ENCODE measurements at regions not wholly inside any gene's neighbourhood (a gene's known extent, or its start where the extent isn't known, plus 50 kb on each side); places are given as distances from the start of the nearest gene placed in this dataset.
"Not testable (repeated sequence)": the region's sequence is repeated elsewhere in the genome, so short reads cannot be mapped to it uniquely, and the experiment has no call there.

DNA sequence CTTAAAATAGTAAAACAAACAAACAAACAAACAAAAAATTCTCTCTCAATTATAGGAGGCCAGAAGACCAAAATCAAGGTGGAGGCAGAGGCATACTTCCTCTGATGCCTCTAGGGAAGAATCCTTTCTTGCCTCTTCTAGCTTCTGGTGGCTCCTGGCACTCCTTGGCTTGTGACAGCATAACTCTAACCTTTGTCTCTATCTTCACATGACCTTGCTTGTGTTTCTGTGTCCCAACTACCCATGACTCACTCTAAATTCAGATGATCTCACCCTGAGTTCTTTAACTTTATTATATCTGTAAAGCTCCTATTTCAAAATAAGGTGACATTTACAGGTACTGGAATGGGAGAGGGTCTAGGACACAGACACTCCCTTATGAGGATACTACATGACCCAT, 88.3 kb upstream of the ANTXRL start:
- DNase-seq (ENCODE audit: extremely low read depth, low read depth), result no peak

DNA sequence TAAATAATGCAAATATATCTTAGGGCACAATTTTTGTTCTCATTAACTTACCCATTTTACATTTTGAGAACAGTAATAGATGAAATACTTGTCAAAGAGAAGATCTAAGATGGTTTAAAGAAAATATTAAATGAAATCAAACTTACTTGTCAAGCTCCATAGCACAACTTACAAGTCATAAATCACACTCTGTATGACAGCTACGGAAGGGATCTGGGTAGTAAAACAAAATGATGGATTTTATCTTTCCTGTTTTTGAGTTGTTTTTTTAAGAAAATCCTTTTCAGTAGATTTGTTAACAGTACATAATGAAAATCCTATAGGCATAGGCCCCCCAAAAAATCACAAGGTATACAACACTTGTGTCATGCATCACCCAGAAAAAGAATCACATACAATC, 84.4 kb upstream of the ANTXRL start:
- DNase-seq (ENCODE audit: extremely low read depth, low read depth), result not testable (repeated sequence)

DNA sequence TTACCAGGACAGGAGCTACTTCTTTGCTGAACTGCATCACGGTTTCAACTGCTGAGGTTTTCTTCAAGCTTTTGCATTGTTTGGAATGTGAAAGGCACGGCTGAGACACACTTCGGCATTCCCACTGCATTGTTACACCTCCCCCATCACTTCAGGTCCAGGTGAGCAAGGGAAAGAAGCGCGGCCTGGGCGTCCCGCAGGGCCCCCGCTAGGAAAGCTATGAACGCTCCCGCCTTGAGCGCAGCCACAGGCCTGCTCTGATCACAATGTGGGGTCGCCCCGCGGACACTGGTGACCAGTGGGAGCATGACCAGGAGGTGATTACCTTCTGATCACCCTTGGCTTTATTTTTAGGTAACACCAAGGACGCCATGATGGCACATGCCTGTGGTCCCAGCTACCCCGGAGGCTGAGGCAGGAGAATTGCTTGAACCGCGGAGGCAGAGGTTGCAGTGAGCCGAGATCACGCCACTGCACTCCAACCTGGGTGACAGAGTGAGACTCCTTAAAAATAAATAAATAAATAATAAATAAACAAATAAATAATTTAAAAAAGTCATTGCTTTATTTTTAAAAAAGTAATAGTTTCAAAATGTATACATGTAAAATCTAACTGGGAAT, 82.2 kb upstream of the ANTXRL start:
- not testable (repeated sequence) for DNase-seq (ENCODE audit: extremely low read depth, low read depth)

DNA sequence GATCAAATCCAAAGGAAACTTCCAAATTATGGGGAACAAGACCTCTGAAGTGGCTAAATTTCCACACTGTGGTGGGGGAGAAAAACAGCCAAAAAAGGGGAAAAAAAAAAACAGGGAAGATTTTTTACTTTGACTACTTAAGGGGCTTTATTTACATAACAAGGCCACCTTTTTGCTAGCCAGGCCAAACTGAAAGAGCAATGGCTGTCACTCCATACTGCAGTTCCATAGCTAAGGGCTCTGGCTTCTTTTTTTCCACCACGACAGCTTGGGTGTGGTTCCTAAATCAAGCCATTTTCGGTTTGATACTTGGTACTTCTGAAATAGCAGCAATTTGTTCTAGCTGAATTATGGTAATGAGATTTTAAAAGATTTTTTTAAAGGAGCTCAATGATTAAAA, 76.4 kb upstream of the ANTXRL start:
- not testable (repeated sequence) for DNase-seq (ENCODE audit: extremely low read depth, low read depth)

DNA sequence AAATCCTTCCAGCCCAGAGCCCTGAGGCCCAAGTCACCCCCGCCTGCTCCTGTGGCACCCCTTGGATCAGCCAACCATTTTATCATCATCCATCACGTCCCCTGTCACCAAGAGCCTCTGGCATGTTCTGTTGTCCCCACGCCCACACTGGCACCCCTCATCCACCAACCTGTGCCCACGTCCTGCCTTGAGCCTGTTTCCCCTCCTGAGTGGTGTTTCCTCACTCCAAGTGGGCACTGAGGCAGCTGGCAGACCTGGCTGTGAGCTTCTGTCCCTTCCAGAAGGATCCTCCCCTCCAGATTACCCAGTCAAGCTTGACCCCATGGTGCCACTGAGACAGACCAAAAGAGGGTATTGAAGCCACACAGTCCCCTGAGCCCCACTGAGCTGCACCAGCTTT, 71.4 kb upstream of the ANTXRL start:
- no peak for DNase-seq (ENCODE audit: extremely low read depth, low read depth)

DNA sequence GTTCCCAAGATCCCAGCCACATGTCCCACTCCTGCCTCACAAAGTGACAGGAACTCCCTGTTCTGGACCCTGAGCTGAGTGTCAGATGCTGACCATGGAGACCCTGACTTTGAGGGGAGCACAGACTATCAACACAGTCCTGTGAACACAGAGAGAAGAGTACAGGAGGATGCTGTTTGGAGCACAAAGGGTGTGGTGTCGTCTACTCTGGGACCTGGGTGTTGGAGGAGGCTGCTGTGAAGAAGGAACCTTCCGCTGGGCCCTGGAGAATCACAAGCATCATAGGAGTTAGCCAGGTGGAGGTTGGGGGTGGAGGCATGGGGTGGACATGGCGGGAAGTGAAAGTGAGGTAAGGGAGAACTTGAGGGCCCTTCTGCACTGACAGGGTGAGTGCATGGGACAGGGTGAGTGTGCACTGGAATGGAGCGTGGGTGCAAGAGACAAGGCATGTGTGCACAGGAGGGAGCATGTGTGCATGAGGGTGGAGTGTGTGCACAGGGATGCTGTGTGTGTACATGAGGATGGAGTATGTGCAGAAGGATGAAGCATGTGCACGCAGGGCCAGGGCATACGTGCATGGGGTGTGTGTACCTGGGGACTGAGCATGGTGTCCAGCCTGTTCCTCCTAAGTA, 70.7 kb upstream of the ANTXRL start:
- DNase-seq (ENCODE audit: extremely low read depth, low read depth), result no peak

DNA sequence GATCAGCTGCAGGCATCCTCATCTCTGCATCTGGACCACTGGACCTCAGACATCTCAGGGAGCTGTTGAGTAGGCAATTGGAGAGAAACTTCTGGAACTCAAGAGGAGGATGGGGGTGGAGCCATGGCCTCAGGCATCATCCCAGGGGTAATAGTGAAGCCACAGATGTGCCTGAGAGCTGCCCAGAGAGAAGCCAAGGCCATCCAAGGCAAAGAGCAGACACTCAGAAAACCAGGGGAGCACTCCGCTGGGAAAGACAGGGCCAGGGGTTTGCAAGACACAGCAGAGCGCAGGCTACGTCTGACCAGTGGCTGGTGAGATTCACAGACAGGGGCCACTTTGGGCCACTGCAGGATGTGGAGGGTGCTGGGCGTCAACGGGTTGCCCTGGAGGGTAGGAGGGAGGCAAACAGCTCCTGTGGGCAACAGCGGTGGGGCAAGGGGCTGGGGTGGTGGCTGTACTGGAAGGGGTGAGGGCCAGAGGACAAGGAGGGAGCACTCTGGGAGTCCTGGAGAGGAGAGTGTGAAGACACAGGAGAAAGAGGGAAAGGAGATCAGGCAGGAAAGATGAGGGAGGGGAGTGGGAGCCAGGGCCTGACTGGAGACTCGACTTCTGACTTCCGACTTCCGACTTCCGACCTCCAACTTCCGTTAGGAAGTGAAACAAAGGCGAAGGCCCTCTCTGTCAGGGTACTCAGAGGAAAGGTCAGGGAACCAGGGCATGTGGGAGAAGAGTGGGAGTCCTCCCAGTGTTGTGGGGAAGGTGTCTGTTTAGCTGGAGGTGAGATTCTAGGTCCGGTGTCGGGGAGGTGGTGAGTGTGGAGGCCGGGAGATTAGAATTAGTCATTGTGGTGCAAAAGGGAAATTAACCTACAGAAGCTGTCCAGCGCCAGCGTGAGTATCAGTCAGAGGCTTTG, 69.7 kb upstream of the ANTXRL start:
- no peak for DNase-seq (ENCODE audit: extremely low read depth, low read depth)

DNA sequence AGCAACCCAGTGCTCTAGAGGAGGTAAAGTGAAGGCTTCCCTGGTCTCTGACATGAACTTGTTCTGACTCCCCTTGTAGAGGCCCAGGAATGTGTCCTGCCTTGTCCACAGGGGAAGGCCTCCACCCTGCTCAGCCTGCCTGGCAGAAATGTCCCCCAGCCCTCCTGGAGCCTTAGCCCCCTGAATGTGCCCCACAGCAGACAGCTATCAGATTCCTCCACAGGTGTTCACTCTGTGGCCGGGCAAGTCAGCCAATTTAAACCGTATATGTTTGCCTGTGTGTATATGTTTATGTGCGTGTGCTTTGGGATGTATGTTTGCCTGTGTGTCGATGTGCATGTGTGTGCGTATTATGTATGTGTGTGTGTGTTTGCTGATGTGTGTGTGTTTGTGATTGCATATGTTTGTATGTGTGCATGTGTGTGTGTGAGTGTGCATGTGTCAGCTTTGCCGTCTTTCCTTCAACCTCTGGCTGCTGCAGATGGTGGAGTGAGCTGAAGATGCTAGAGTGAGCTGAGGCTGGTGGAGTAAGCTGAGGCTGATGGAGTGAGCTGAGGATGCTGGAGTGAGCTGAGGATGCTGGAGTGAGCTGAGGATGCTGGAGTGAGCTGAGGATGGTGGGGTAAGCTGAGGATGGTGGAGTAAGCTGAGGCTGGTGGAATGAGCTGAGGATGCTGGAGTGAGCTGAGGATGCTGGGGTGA, 68.9 kb upstream of the ANTXRL start:
- DNase-seq (ENCODE audit: extremely low read depth, low read depth), result no peak

DNA sequence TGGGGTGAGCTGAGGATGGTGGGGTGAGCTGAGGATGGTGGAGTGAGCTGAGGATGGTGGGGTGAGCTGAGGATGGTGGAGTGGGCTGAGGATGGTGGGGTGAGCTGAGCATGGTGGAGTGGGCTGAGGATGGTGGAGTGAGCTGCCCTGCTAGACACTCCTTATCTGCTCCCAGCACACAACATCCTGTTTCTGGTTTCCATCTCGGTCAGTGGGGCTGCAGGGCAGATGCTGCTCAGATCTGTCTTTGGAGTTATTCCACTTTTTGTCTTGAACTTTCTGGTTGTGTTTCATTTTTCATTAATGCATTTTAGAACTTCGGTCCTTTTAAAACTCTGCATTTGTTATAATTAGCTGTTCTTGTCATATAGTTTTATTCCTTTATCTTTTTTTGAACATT, 67.9 kb upstream of the ANTXRL start:
- DNase-seq (ENCODE audit: extremely low read depth, low read depth), result no peak

DNA sequence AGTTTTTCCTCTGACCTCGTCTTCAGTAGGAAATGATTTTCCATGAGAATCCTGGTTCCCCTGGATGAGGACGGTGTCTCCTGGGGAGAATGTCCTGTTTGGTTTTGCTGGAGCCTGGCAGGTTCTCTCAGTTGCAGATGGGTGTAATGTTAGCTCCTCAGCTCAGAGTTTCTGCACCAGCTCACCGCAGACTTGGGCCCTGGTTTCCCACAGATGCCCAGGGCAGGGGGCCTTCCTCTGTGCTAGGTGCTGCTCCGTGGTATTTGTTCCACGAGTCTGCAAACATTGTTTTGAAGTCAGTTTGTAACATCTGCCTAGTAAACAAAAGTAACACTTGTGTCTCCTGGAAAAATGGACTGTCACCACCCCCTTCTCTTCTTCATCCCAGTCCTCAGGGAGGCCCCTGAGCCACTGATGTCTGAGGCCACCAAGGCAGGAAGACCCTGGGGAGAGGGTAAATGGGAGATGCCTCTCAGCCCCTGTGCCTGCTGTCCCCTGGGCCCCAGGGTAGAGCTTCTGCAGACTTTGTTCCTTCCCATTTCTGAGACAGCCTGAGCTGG, 67.3 kb upstream of the ANTXRL start:
- DNase-seq (ENCODE audit: extremely low read depth, low read depth), result not testable (repeated sequence)

DNA sequence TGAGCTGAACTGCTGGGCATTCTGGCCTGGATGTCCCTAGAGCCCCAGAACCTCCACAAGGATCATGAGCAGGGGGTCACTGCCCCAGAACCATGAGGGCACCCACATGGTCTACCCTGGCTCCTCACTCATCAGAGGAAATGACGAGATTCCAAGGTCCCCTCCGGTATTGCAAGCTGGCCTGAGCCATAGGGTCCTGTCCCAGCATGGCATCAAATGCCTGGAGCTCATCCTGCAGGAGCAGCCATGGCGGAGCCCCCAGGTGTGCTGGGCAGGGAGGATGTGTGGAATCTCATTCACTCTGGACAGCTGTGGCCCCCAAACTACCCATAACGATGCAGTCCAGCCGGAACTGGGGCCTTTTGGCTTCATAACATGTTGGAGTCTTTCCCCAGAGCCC, 66.6 kb upstream of the ANTXRL start:
- DNase-seq (ENCODE audit: extremely low read depth, low read depth), result no peak

DNA sequence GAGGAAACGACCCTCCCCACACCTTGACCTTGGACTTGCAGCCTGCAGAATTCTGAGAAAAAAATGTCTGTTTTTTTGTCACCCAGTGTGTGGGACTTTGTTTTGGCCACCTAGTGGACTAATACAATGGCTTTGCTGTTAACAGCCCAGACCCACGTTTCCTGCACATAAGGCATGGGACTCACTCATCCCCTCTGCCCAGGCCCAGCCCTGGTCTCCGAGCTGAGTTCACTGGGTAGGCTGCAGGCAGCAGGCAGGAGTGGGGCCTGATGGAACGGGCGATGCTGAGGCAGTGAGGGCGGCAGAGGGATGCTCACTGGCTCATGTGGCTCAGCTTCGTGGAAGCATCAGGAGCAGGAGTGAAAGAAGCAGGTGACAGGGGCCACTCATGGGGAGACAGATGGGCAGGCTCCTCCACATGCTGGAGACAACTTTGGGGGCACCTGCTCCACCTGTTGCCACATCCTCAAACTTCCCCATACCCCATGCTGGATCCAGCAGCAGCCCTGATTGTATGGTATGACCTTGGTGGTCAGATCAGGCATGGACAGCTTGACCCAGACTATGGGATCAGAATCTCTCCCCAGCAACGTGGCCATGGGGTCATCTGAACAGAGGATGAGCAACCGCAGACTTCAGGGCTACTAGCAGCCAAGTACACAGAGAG, 65.8 kb upstream of the ANTXRL start:
- no peak for DNase-seq (ENCODE audit: extremely low read depth, low read depth)

DNA sequence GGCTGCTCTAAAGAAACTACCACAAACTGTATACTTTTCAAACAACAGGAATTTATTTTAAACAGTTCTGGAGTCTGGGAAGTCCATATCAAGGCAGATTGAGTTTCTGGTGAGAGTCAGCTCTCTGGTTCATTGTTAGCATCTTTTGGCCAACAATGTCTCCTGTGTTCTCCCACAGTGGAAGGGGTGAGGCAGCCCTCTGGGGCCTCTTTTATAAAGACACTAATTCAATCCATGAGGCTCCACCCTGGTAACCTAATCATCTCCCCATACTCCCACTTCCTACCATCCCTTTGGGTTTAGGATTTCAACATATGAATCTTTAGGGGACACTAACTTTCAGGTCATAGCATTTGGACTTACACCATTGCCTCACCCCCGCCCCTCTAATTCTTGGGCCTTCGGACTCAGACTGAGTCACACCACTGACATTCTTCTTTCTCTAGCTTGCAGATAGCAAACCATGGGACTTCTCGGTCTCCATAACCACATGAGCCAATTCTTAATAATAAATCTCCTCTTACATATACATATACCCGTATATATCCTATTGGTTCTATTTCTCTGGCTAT, 64.3 kb upstream of the ANTXRL start:
- DNase-seq (ENCODE audit: extremely low read depth, low read depth), result no peak

DNA sequence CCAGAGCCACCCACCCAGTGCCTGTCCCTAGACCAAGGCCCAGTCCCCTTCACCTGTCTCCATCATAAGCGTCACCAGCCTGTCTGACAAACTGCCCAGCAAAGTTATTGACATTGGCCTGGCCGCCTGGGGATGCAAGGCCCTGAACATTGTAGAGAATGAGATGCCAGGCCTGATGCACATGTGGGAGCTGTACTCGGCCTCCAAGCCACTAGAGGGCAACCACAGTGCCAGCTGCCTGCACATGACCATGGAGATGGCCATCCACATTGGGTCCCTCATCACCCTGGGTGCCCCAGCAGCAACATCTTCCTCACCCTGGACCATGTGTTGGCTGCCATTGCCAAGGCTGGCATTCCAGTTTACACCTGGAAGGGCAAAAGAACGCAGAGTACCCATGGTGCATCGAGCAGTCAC, 63.7 kb upstream of the ANTXRL start:
- no peak for DNase-seq (ENCODE audit: extremely low read depth, low read depth)

DNA sequence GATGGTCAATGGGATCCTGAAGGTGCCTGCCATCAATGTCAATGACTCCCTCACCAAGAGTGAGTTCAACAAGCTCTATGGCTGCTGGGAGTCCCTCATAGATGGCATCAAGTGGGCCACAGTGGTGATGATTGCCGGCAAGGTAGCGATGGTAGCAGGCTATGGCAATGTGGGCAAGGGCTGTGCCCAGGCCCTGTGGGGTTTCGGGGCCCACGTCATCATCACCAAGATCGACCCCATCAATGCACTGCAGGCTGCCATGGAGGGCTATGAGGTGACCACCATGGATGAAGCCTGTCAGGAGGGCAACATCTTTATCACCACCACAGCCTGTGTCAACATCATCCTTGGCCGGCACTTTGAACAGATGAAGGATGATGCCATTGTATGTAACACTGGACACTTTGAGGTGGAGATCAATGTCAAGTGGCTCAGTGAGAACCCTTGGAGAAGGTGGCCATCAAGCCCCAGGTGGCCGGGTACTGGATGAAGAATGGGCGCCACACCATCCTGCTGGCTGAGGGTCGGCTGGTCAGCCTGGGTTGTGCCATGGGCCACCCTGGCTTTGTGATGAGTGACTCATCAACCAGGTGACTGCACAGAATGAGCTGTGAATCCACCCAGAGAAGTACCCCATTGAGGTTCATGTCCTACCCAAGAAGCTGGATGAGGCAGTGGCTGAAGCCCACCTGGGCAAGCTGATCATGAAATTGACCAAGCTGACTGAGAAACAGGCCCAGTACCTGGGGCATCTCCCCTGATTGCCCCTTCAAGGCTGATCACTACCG, 63.0 kb upstream of the ANTXRL start:
- no peak for DNase-seq (ENCODE audit: extremely low read depth, low read depth)

DNA sequence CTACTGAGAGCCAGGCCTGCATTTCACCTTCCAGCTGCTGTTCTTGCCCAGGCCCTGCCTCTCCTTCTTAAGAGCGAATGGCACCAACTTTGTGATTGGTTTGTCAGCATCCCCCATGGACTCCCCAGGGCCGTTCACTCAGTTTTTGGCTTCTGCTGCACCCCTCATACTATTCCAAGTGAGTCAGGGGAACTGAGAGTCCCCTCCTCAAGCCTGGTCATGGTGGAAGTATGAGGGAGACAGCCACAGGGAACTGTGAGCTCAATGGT, 62.4 kb upstream of the ANTXRL start:
- no peak for DNase-seq (ENCODE audit: extremely low read depth, low read depth)

DNA sequence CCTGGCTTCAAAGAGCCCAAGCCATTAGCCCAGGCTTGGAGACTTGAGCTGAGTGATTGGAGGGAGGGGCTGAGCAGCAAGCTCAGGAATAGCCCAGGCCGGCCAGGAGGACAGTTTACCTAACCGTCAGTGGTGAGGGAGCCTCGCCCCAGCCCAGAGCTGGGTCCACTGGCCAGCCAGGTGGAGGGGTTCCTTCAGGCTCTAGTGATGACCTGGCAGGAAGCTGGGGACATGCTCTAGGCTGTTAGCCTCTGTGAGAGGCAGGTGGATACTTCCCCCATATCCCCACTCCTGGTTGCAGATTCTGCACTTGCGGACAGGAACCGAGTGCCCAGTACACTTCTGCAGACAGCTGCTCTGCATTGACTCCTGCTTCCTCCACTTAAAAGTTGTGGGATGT, 61.2 kb upstream of the ANTXRL start:
- no peak for DNase-seq (ENCODE audit: extremely low read depth, low read depth)

DNA sequence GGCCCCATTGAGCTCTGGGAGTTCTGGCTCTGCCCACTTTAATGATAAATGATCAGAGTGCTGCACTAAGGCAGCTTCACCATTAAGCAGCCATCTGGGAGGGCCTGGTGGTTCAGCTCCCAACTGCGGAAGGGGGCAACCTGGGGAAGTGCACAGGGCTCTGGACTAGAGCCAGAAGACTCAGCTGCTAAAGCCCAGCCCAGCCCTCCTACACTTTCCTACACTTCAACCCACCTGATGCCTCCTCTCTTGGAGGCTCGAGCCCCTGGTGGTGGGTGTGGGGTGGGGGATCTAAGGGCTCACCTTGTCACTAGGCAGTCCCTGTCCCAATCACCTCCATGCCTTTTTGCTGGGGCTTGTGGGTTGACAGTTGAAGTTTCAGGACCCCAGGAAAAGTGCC, 60.6 kb upstream of the ANTXRL start:
- DNase-seq (ENCODE audit: extremely low read depth, low read depth), result no peak

DNA sequence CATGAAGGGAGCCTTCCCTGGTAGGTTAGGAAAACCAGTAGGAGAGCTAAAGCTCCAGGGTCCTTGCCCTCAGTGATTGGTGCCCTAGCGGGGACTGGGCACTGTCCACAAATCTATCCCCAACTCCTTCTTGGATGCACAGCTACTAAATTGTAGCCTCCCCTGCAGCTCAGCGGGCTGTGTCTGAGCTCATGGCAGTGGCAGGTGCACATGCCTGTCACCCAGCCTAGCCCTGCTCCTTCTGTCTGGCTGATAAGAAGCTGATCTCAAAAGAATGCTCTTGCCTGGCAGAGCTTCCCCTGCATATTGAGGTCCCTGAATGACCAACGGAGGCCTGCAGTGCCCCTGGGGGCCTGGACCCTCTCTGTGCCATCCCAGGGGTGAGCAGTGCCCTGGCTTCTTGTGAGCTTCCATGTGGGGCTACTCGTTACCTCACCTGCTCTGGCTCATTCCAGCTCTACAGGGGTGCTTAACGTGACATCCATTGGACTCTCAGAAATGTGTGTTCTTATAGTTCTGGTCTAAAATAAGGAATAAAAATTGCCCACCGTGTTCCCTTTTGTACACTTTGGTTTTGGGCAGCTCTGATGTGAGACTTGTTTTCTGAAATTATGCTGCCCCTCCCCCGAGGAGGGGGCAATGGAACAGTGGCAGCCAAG, 59.8 kb upstream of the ANTXRL start:
- no peak for DNase-seq (ENCODE audit: extremely low read depth, low read depth)

Measured in NCI-H460 (cell line).